Esophagus squamous epithelium (tissue), 4 donors: ENCODE measurements at regions not wholly inside any gene's neighbourhood (a gene's known extent, or its start where the extent isn't known, plus 50 kb on each side); places are given as distances from the start of the nearest gene placed in this dataset.

ENCODE experiments used
- POLR2A ChIP-seq, 4 donors: fragments of 450-650 bp; IDR thresholded peaks; one replicate each; pipeline ENCODE4 v1.6.1; 2017; ENCODE audit warnings: antibody characterized with exemption in 4 of 4, mild to moderate bottlenecking in 4 of 4, moderate library complexity in 3 of 4
- TF ChIP-seq, protein P1 (sequence below), 6 experiments: fragments of 450-650 bp in 4 of 6; fragments of 200-600 bp in 2 of 6; sonication (generic) in 2 of 6; IDR thresholded peaks; one replicate each; pipeline ENCODE4 v1.5.1; 2016 to 2019; ENCODE audit warnings: antibody characterized with exemption in 6 of 6, mild to moderate bottlenecking in 4 of 6, moderate library complexity in 4 of 6

DNA sequence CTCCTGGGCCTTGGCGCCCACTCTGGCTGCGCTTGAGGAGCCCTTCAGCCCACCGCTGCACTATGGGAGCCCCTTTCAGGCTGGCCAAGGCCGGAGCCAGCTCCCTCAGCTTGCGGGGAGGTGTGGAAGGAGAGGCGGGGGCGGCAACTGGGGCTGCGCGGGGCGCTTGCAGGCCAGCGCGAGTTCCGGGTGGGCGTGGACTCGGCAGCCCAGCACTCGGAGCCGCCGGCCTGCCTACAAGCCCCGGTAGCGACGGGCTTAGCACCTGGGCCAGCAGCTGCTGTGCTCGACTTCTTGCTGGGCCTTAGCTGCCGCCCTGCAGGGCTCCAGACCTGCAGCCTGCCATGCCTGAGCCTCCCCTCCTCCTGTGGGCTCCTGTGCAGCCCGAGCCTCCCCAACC, 141.5 kb upstream of the SLC39A10 start:
- TF ChIP-seq, protein P1, sequence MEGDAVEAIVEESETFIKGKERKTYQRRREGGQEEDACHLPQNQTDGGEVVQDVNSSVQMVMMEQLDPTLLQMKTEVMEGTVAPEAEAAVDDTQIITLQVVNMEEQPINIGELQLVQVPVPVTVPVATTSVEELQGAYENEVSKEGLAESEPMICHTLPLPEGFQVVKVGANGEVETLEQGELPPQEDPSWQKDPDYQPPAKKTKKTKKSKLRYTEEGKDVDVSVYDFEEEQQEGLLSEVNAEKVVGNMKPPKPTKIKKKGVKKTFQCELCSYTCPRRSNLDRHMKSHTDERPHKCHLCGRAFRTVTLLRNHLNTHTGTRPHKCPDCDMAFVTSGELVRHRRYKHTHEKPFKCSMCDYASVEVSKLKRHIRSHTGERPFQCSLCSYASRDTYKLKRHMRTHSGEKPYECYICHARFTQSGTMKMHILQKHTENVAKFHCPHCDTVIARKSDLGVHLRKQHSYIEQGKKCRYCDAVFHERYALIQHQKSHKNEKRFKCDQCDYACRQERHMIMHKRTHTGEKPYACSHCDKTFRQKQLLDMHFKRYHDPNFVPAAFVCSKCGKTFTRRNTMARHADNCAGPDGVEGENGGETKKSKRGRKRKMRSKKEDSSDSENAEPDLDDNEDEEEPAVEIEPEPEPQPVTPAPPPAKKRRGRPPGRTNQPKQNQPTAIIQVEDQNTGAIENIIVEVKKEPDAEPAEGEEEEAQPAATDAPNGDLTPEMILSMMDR (IDR thresholded peaks at IDR 0.05) = no peak
- no peak for TF ChIP-seq POLR2A (IDR thresholded peaks at IDR 0.05)
